ENCODE measurements at regions not wholly inside any gene's neighbourhood (a gene's known extent, or its start where the extent isn't known, plus 50 kb on each side); places are given as distances from the start of the nearest gene placed in this dataset.

GRCh38 chr11:41861838-41862237 is 402.4 kb upstream of the LRRC4C start:
- TF ChIP-seq EGR1 (IDR thresholded peaks at IDR 0.05) (no peak), CREB1 (IDR thresholded peaks at IDR 0.05; ENCODE audit: low read depth) (no peak), FOXM1 (IDR thresholded peaks at IDR 0.05; ENCODE audit: borderline replicate concordance, low read depth) (no peak), CEBPB (IDR thresholded peaks at IDR 0.05) (no peak), TAF1 (IDR thresholded peaks at IDR 0.05; ENCODE audit: low read depth) (no peak), TCF12 (IDR thresholded peaks at IDR 0.05; ENCODE audit: low read depth) (no peak), TEAD4 (IDR thresholded peaks at IDR 0.05) (no peak), YY1 (IDR thresholded peaks at IDR 0.05; ENCODE audit: low read depth) (no peak), ZBTB7A (IDR thresholded peaks at IDR 0.05; ENCODE audit: low read depth) (no peak), NFIC (IDR thresholded peaks at IDR 0.05) (no peak), EP300 (IDR thresholded peaks at IDR 0.05; ENCODE audit: borderline replicate concordance) (no peak)
- TF ChIP-seq, protein P1, sequence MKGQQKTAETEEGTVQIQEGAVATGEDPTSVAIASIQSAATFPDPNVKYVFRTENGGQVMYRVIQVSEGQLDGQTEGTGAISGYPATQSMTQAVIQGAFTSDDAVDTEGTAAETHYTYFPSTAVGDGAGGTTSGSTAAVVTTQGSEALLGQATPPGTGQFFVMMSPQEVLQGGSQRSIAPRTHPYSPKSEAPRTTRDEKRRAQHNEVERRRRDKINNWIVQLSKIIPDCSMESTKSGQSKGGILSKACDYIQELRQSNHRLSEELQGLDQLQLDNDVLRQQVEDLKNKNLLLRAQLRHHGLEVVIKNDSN (IDR thresholded peaks at IDR 0.05): no peak
- TF ChIP-seq, protein P2, sequence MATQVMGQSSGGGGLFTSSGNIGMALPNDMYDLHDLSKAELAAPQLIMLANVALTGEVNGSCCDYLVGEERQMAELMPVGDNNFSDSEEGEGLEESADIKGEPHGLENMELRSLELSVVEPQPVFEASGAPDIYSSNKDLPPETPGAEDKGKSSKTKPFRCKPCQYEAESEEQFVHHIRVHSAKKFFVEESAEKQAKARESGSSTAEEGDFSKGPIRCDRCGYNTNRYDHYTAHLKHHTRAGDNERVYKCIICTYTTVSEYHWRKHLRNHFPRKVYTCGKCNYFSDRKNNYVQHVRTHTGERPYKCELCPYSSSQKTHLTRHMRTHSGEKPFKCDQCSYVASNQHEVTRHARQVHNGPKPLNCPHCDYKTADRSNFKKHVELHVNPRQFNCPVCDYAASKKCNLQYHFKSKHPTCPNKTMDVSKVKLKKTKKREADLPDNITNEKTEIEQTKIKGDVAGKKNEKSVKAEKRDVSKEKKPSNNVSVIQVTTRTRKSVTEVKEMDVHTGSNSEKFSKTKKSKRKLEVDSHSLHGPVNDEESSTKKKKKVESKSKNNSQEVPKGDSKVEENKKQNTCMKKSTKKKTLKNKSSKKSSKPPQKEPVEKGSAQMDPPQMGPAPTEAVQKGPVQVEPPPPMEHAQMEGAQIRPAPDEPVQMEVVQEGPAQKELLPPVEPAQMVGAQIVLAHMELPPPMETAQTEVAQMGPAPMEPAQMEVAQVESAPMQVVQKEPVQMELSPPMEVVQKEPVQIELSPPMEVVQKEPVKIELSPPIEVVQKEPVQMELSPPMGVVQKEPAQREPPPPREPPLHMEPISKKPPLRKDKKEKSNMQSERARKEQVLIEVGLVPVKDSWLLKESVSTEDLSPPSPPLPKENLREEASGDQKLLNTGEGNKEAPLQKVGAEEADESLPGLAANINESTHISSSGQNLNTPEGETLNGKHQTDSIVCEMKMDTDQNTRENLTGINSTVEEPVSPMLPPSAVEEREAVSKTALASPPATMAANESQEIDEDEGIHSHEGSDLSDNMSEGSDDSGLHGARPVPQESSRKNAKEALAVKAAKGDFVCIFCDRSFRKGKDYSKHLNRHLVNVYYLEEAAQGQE (IDR thresholded peaks at IDR 0.05; ENCODE audit: low read depth): no peak
- TF ChIP-seq, protein P3, sequence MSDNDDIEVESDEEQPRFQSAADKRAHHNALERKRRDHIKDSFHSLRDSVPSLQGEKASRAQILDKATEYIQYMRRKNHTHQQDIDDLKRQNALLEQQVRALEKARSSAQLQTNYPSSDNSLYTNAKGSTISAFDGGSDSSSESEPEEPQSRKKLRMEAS (IDR thresholded peaks at IDR 0.05): no peak

- no peak for TF ChIP-seq RAD21 (IDR thresholded peaks at IDR 0.05; ENCODE audit: low read depth)
- no peak for TF ChIP-seq TAF1 (IDR thresholded peaks at IDR 0.05; ENCODE audit: low read depth)
- no peak for TF ChIP-seq EP300 (IDR thresholded peaks at IDR 0.05; ENCODE audit: borderline replicate concordance)
- TF ChIP-seq NFIC (IDR thresholded peaks at IDR 0.05): no peak
- TF ChIP-seq, protein P3 (IDR thresholded peaks at IDR 0.05): no peak
- no peak for TF ChIP-seq TCF12 (IDR thresholded peaks at IDR 0.05; ENCODE audit: low read depth)
- TF ChIP-seq ZBTB7A (IDR thresholded peaks at IDR 0.05; ENCODE audit: low read depth): no peak
- TF ChIP-seq CEBPB (IDR thresholded peaks at IDR 0.05): no peak
- no peak for TF ChIP-seq TEAD4 (IDR thresholded peaks at IDR 0.05)
- no peak for TF ChIP-seq CREB1 (IDR thresholded peaks at IDR 0.05; ENCODE audit: low read depth)
- TF ChIP-seq, protein P1 (IDR thresholded peaks at IDR 0.05): no peak
- TF ChIP-seq, protein P2 (IDR thresholded peaks at IDR 0.05; ENCODE audit: low read depth): no peak
- no peak for TF ChIP-seq FOXM1 (IDR thresholded peaks at IDR 0.05; ENCODE audit: borderline replicate concordance, low read depth)
- TF ChIP-seq YY1 (IDR thresholded peaks at IDR 0.05; ENCODE audit: low read depth): no peak
- no peak for TF ChIP-seq EGR1 (IDR thresholded peaks at IDR 0.05)
Observed at GRCh38 chr11:41866525-41866924, 407.1 kb upstream of the LRRC4C start.

- TF ChIP-seq YY1 (IDR thresholded peaks at IDR 0.05; ENCODE audit: low read depth) (no peak), NFIC (IDR thresholded peaks at IDR 0.05) (no peak)
Observed at GRCh38 chr11:41868606-41869005, 409.2 kb upstream of the LRRC4C start.

DNA sequence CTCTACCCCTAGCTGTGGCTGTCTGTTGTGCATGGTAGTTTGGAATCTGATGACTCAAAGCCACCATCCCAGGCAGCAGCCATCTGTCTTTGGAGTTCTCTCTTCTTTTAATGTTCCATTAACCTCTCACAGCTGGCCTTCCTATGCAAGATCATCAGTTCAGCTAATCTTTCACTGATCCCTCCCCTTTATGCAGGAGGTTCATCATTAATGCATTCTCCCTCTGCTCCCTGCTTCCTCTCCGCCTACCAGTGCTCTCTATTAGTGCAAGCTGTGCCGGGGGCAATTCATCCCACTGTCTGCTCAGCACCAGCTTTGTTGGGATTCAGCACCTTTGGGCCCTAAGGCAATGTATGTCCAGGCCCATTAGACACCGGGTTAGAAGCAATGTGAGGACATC is 413.0 kb upstream of the LRRC4C start:
- TF ChIP-seq ZBTB7A (IDR thresholded peaks at IDR 0.05; ENCODE audit: low read depth) (no peak), TEAD4 (IDR thresholded peaks at IDR 0.05) (no peak), FOXM1 (IDR thresholded peaks at IDR 0.05; ENCODE audit: borderline replicate concordance, low read depth) (no peak), RAD21 (IDR thresholded peaks at IDR 0.05; ENCODE audit: low read depth) (no peak), CREB1 (IDR thresholded peaks at IDR 0.05; ENCODE audit: low read depth) (no peak), TAF1 (IDR thresholded peaks at IDR 0.05; ENCODE audit: low read depth) (no peak), YY1 (IDR thresholded peaks at IDR 0.05; ENCODE audit: low read depth) (no peak), EGR1 (IDR thresholded peaks at IDR 0.05) (no peak), TCF12 (IDR thresholded peaks at IDR 0.05; ENCODE audit: low read depth) (no peak), CEBPB (IDR thresholded peaks at IDR 0.05) (no peak), NFIC (IDR thresholded peaks at IDR 0.05) (no peak), EP300 (IDR thresholded peaks at IDR 0.05; ENCODE audit: borderline replicate concordance) (no peak)
- TF ChIP-seq, protein P3 (IDR thresholded peaks at IDR 0.05): no peak
- TF ChIP-seq, protein P1 (IDR thresholded peaks at IDR 0.05): no peak
- TF ChIP-seq, protein P2 (IDR thresholded peaks at IDR 0.05; ENCODE audit: low read depth): no peak
